ENCODE measurements at regions not wholly inside any gene's neighbourhood (a gene's known extent, or its start where the extent isn't known, plus 50 kb on each side); places are given as distances from the start of the nearest gene placed in this dataset.

DNA sequence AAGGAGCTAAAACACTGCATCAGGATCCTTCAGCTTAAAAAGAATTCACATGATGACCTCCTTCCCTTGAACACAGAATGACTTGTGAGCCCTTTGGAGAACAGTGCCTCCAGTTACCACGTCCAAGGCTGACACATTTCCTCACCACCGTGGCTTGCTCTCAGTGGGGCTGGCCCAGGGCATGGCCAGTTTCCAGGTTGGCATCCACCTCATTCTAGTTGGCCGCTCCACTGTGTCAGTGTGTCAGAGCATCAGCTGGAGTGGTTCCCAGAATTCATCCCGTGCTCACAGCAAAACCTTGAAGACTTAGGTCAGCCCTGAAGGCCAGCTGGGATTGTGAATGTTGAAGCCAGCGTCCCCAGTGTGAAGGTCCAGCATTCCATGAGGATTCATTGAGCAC is 158.5 kb downstream of the INSIG2 start:
- Mint-ChIP-seq H3K36me3 (no peaks in the 10 kb centered on the region), H3K27me3 (ENCODE audit: low read depth) (peaks cover 6% of the 10 kb centered on the region), H3K27ac (no peak overlapping the region), H3K9me3 (no peaks in the 10 kb centered on the region), H3K4me3 (no peak overlapping the region), H3K4me1 (peaks cover 3% of the 10 kb centered on the region)
- TF ChIP-seq, protein P1, sequence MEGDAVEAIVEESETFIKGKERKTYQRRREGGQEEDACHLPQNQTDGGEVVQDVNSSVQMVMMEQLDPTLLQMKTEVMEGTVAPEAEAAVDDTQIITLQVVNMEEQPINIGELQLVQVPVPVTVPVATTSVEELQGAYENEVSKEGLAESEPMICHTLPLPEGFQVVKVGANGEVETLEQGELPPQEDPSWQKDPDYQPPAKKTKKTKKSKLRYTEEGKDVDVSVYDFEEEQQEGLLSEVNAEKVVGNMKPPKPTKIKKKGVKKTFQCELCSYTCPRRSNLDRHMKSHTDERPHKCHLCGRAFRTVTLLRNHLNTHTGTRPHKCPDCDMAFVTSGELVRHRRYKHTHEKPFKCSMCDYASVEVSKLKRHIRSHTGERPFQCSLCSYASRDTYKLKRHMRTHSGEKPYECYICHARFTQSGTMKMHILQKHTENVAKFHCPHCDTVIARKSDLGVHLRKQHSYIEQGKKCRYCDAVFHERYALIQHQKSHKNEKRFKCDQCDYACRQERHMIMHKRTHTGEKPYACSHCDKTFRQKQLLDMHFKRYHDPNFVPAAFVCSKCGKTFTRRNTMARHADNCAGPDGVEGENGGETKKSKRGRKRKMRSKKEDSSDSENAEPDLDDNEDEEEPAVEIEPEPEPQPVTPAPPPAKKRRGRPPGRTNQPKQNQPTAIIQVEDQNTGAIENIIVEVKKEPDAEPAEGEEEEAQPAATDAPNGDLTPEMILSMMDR (IDR thresholded peaks at IDR 0.05; ENCODE audit: unreplicated experiment), result no peak
- no peak for DNase-seq (ENCODE audit: low spot score in 2 of 2, unreplicated experiment in 2 of 2)

DNA sequence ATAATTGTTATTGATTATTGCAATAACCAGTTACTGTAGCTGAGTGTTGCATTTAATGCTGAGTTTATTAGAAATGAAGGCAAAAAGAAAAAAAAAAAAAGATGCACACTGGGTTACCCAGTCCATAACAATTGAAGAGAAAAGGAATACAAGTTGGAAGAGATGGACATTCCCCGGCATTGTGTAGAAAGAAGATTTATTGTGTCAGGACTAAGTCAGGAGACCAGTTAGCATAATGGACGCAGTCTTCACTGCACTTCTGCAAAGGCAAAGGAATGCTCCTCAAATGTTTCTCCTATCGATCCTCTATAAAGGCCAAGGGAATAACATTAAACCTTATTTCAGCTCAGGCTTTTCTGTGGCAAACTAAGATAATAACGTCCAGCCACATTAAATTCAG is 157.8 kb downstream of the INSIG2 start:
- Mint-ChIP-seq H3K27ac (no peak overlapping the region), H3K4me3 (no peak overlapping the region), H3K9me3 (no peaks in the 10 kb centered on the region), H3K36me3 (no peaks in the 10 kb centered on the region), H3K4me1 (no peaks in the 10 kb centered on the region), H3K27me3 (ENCODE audit: low read depth) (peaks cover 6% of the 10 kb centered on the region)
- TF ChIP-seq, protein P1 (IDR thresholded peaks at IDR 0.05; ENCODE audit: unreplicated experiment), result no peak
- DNase-seq (ENCODE audit: low spot score in 2 of 2, unreplicated experiment in 2 of 2), result no peak

DNA sequence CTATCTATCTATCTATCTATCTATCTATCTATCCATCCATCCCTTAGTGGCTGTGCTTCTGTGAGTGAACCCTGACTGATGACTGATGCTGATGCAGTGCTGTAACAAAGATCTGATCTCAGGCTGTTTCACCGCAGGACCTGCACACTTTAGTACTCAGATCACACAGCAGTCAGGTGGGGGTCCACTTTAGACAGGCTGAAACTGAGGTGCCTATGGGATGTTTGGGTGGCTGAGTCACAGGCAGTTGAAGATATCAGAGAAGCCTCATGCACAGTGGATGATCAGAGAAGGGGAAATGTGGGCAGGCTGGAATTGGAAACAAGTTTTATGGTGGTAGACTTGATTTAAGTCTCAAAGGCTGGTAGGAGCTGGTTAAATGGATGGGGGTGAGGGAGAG is 156.4 kb downstream of the INSIG2 start:
- H3K9me3 Mint-ChIP-seq, result no peaks in the 10 kb centered on the region
- DNase-seq (ENCODE audit: low spot score in 2 of 2, unreplicated experiment in 2 of 2), result no peak
- H3K36me3 Mint-ChIP-seq, result no peaks in the 10 kb centered on the region
- no peaks in the 10 kb centered on the region for H3K4me1 Mint-ChIP-seq
- no peak overlapping the region for H3K27ac Mint-ChIP-seq
- no peak overlapping the region for H3K4me3 Mint-ChIP-seq
- TF ChIP-seq, protein P1 (IDR thresholded peaks at IDR 0.05; ENCODE audit: unreplicated experiment), result no peak
- H3K27me3 Mint-ChIP-seq (ENCODE audit: low read depth), result peaks cover 6% of the 10 kb centered on the region

DNA sequence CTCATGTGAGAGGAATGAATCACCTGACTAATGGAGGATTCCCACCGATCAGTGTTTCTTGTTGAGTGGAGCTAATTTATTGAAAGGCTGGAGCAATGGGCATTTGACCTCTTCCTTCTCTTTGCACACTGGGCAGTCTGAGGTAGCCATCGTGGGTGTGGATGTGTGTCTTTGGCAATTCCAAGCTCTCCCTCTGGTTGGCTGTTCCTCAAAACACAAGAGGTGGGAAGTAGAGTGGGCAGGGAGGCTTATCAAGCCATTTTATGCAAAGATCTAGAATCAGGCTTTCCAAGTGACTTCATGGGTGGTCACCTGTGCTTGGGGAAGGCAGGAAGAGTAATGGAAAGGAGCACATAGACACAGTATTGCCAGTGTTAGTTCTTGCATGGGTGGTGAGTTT is 154.8 kb downstream of the INSIG2 start:
- no peaks in the 10 kb centered on the region for H3K4me1 Mint-ChIP-seq
- TF ChIP-seq, protein P1 (IDR thresholded peaks at IDR 0.05; ENCODE audit: unreplicated experiment), result no peak
- peaks cover 4% of the 10 kb centered on the region for H3K9me3 Mint-ChIP-seq

DNA sequence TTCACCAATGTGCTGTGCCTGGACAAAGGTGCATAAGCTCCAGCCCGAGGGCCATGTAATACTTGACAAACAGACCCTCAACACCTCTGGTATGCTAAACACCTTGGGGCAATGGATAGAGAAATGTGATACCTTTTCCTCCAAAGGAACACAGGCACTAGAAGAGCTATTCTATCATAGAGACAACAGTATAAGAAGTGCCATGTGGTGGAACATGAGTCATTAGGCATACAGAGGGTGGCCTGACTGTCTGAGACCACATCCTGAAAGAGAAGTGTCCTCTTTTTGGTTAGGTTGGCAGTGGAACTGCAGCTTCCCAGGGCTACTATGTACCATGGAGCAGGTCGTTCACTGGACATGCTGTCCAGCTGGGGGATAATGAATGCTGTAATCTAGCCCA is 153.9 kb downstream of the INSIG2 start:
- Mint-ChIP-seq H3K4me1 (no peaks in the 10 kb centered on the region), H3K36me3 (no peaks in the 10 kb centered on the region), H3K9me3 (peaks cover 10% of the 10 kb centered on the region), H3K4me3 (no peak overlapping the region), H3K27ac (no peak overlapping the region), H3K27me3 (ENCODE audit: low read depth) (peaks cover 11% of the 10 kb centered on the region)
- TF ChIP-seq, protein P1 (IDR thresholded peaks at IDR 0.05; ENCODE audit: unreplicated experiment), result no peak
- no peak for DNase-seq (ENCODE audit: low spot score in 2 of 2, unreplicated experiment in 2 of 2)

More for the DNA sequence above, 154.8 kb downstream of the INSIG2 start:
- Mint-ChIP-seq H3K27me3 (ENCODE audit: low read depth) (peaks cover 6% of the 10 kb centered on the region), H3K27ac (no peak overlapping the region), H3K4me3 (no peak overlapping the region), H3K36me3 (no peaks in the 10 kb centered on the region)
- DNase-seq (ENCODE audit: low spot score in 2 of 2, unreplicated experiment in 2 of 2), result no peak

DNA sequence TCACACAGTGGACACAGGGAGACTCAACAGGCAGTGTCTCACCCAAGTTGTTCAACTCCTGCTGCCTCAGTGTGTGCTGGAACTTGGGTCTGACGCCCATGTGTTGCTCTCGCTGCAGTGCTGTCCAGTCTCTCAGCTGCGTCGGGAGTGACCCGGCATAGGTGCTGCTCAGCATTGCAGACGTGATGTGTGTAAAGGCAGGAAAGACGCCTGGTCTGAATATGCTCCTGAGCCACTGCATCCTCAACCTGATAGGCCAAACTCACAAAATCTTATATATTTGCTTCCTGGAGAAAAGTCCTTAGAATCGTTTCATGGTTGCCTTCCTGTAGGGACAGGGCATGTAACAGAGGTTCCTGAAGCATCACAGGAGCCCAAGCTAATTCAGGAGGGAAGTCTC is 152.9 kb downstream of the INSIG2 start:
- H3K9me3 Mint-ChIP-seq, result peaks cover 10% of the 10 kb centered on the region
- no peak overlapping the region for H3K4me3 Mint-ChIP-seq
- peaks cover 7% of the 10 kb centered on the region for H3K27me3 Mint-ChIP-seq (ENCODE audit: low read depth)
- no peak overlapping the region for H3K27ac Mint-ChIP-seq
- no peaks in the 10 kb centered on the region for H3K4me1 Mint-ChIP-seq
- no peaks in the 10 kb centered on the region for H3K36me3 Mint-ChIP-seq
- TF ChIP-seq, protein P1 (IDR thresholded peaks at IDR 0.05; ENCODE audit: unreplicated experiment), result no peak
- no peak for DNase-seq (ENCODE audit: low spot score in 2 of 2, unreplicated experiment in 2 of 2)

All from mesothelial cell of epicardium (in vitro differentiated cells).